IMR-90 (cell line): ENCODE measurements at regions not wholly inside any gene's neighbourhood (a gene's known extent, or its start where the extent isn't known, plus 50 kb on each side); places are given as distances from the start of the nearest gene placed in this dataset.

Experiments used
- ATAC-seq: fragments of 200-7000 bp; cut with Tn5 transposase; 2 replicates; pipeline ENCODE4 v1.9.1; 2020; ENCODE audit warnings: low read depth, mild to moderate bottlenecking, moderate library complexity
- BruUV-seq: library from RNA; stranded (reverse); fragments of 400-500 nt; replicated peaks from 2 replicates; lab custom pipeline; 2021; lab: Mats Ljungman, UMichigan
- CTCF ChIA-PET: fragments of 300-600 bp; formaldehyde crosslinking; extraction: SDS; loops from one replicate; lab custom pipeline; 2021; ENCODE audit warnings: antibody characterized with exemption; lab: Yijun Ruan, JAX
- POLR2A ChIA-PET: fragments of 300-600 bp; sonication (Branson Sonifier 250); formaldehyde crosslinking; loops from one replicate; lab custom pipeline; 2022; ENCODE audit warnings: antibody characterized with exemption; ENCODE audit not compliant: unreplicated experiment; lab: Charles Lee
- DNase-seq: peaks from one replicate; pipeline ENCODE4 v3.0.0; 2013
- H2AFZ ChIP-seq: replicated peaks from 2 replicates; pipeline ENCODE3; 2013; ENCODE audit warnings: low read length, mild to moderate bottlenecking; ENCODE audit not compliant: poor library complexity
- H2AK5ac ChIP-seq: 2 replicates; pipeline ENCODE4 v1.6.1; 2013; ENCODE audit warnings: low read depth, low read length, inconsistent platforms
- H2AK9ac ChIP-seq: replicated peaks from 2 replicates; pipeline ENCODE3; 2013; ENCODE audit warnings: mild to moderate bottlenecking, low read depth, low read length, moderate library complexity; ENCODE audit not compliant: poor library complexity
- H2BK120ac ChIP-seq: 2 replicates; pipeline ENCODE4 v1.6.1; 2013; ENCODE audit warnings: low read depth, low read length, inconsistent platforms
- H2BK15ac ChIP-seq: 3 replicates; pipeline ENCODE4 v1.6.1; 2013; ENCODE audit warnings: low read depth, low read length, inconsistent platforms
- H2BK20ac ChIP-seq: 2 replicates; pipeline ENCODE4 v1.6.1; 2013; ENCODE audit warnings: low read depth, mild to moderate bottlenecking, inconsistent platforms, low read length, moderate library complexity
- H2BK5ac ChIP-seq: 2 replicates; pipeline ENCODE4 v1.6.1; 2013; ENCODE audit warnings: mild to moderate bottlenecking, low read depth, low read length, inconsistent platforms; ENCODE audit not compliant: poor library complexity, severe bottlenecking
- H3K14ac ChIP-seq: replicated peaks from 2 replicates; pipeline ENCODE4 v1.6.1; 2013; ENCODE audit warnings: low read depth, low read length, inconsistent platforms
- H3K18ac ChIP-seq: 2 replicates; pipeline ENCODE4 v1.6.1; 2013; ENCODE audit warnings: low read depth, low read length, control low read depth
- H3K23ac ChIP-seq: 2 replicates; pipeline ENCODE4 v1.6.1; 2013; ENCODE audit warnings: low read depth, low read length, inconsistent platforms
- H3K27ac ChIP-seq: 2 replicates; pipeline ENCODE4 v1.5.1; 2013; ENCODE audit warnings: mild to moderate bottlenecking, control low read depth, low read length; ENCODE audit not compliant: insufficient read depth
- H3K27me3 ChIP-seq: 2 replicates; pipeline ENCODE4 v1.6.1; 2013; ENCODE audit warnings: low read length; ENCODE audit not compliant: control insufficient read depth, insufficient read depth
- H3K36me3 ChIP-seq: 2 replicates; pipeline ENCODE4 v1.6.1; 2013; ENCODE audit warnings: low read length, mixed read lengths; ENCODE audit not compliant: control insufficient read depth, insufficient read depth
- H3K4ac ChIP-seq: 2 replicates; pipeline ENCODE4 v1.6.1; 2013; ENCODE audit warnings: low read depth, low read length, inconsistent platforms
- H3K4me1 ChIP-seq: 2 replicates; pipeline ENCODE4 v1.6.1; 2013; ENCODE audit warnings: low read length, mixed read lengths; ENCODE audit not compliant: control insufficient read depth, insufficient read depth
- H3K4me2 ChIP-seq: 2 replicates; pipeline ENCODE4 v1.6.1; 2013; ENCODE audit warnings: low read depth, mild to moderate bottlenecking, control low read depth, low read length, moderate library complexity
- H3K4me3 ChIP-seq: 2 replicates; pipeline ENCODE4 v1.5.1; 2013; ENCODE audit warnings: low read depth, mild to moderate bottlenecking, control low read depth, low read length, moderate library complexity; ENCODE audit not compliant: insufficient read depth
- H3K56ac ChIP-seq: 2 replicates; pipeline ENCODE4 v1.6.1; 2013; ENCODE audit warnings: low read length, inconsistent platforms; ENCODE audit not compliant: insufficient read depth; ENCODE audit errors: extremely low read depth
- H3K79me1 ChIP-seq, 2 experiments: 2 replicates each; pipeline ENCODE4 v1.6.1; 2013; ENCODE audit warnings: low read length in 2 of 2, inconsistent platforms in 1 of 2, low read depth in 1 of 2
- H3K9ac ChIP-seq: 2 replicates; pipeline ENCODE4 v1.6.1; 2013; ENCODE audit warnings: low read depth, low read length, control low read depth
- H3K9me1 ChIP-seq: 2 replicates; pipeline ENCODE4 v1.6.1; 2013; ENCODE audit warnings: low read length, inconsistent platforms; ENCODE audit not compliant: insufficient read depth
- H3K9me3 ChIP-seq: 2 replicates; pipeline ENCODE4 v1.6.1; 2013; ENCODE audit warnings: low read length; ENCODE audit not compliant: control insufficient read depth, insufficient read depth
- H4K20me1 ChIP-seq: 2 replicates; pipeline ENCODE4 v1.6.1; 2013; ENCODE audit warnings: low read length, inconsistent platforms; ENCODE audit not compliant: insufficient read depth
- H4K5ac ChIP-seq: 2 replicates; pipeline ENCODE4 v1.6.1; 2013; ENCODE audit warnings: mild to moderate bottlenecking, low read depth, low read length, control low read depth
- H4K8ac ChIP-seq, 2 experiments: 2 replicates each; pipeline ENCODE4 v1.6.1; 2013; ENCODE audit warnings: low read depth in 2 of 2, low read length in 2 of 2, control low read depth in 1 of 2, inconsistent platforms in 1 of 2
- H4K91ac ChIP-seq: 2 replicates; pipeline ENCODE4 v1.6.1; 2013; ENCODE audit warnings: low read depth, low read length, inconsistent platforms; ENCODE audit not compliant: insufficient read depth
- BHLHE40 ChIP-seq: fragments of 150-350 bp; IDR thresholded peaks from 2 replicates; pipeline ENCODE4 v1.6.1; 2016; ENCODE audit warnings: mild to moderate bottlenecking, low read depth, low read length
- CEBPB ChIP-seq: IDR thresholded peaks from 2 replicates; pipeline ENCODE4 v1.6.1; 2012; ENCODE audit warnings: low read depth, low read length, improper control_type of control experiment
- ELK1 ChIP-seq: fragments of 150-350 bp; IDR thresholded peaks from 2 replicates; pipeline ENCODE4 v1.6.1; 2016; ENCODE audit warnings: low read depth, mild to moderate bottlenecking, low read length, moderate library complexity, borderline replicate concordance
- FOS ChIP-seq: fragments of 150-350 bp; IDR thresholded peaks from 2 replicates; pipeline ENCODE4 v1.6.1; 2016; ENCODE audit warnings: low read depth, low read length
- MAFK ChIP-seq: IDR thresholded peaks from 2 replicates; pipeline ENCODE4 v1.6.1; 2012; ENCODE audit warnings: low read depth, low read length, improper control_type of control experiment
- MAZ ChIP-seq: IDR thresholded peaks from 2 replicates; pipeline ENCODE4 v1.6.1; 2012; ENCODE audit warnings: low read depth, mild to moderate bottlenecking, low read length, improper control_type of control experiment, moderate library complexity, borderline replicate concordance
- POLR2A ChIP-seq: IDR thresholded peaks from 2 replicates; pipeline ENCODE4 v1.6.1; 2012; ENCODE audit warnings: mild to moderate bottlenecking, low read depth, low read length
- RAD21 ChIP-seq: IDR thresholded peaks from 2 replicates; pipeline ENCODE4 v1.6.1; 2012; ENCODE audit warnings: low read length, improper control_type of control experiment
- RFX5 ChIP-seq: IDR thresholded peaks from 2 replicates; pipeline ENCODE4 v1.8.0; 2012; ENCODE audit warnings: low read depth, mild to moderate bottlenecking, low read length, moderate library complexity
- USF2 ChIP-seq: fragments of 150-350 bp; IDR thresholded peaks from 2 replicates; pipeline ENCODE4 v1.6.1; 2017; ENCODE audit warnings: mild to moderate bottlenecking, antibody characterized with exemption, low read length, low read depth
- WGBS, 2 experiments: methylation state at CpG; one replicate each; pipeline versions ENCODE4 v1.1.5 to v1.1.7; 2013; ENCODE audit warnings: missing lambda C conversion rate in 2 of 2; ENCODE audit not compliant: insufficient read length in 1 of 2; ENCODE audit errors: extremely low coverage in 2 of 2; 5-methylcytosine and 5-hydroxymethylcytosine counted together
- dilution Hi-C: fragments of 300-500 bp; cut with HindIII; formaldehyde crosslinking; loops from one replicate; pipeline ENCODE4 v1.14.3; 2018; ENCODE audit warnings: low sequenced_read_pairs; ENCODE audit not compliant: unreplicated experiment
- in situ Hi-C: fragments of 300-500 bp; cut with MboI; formaldehyde crosslinking; loops from 3 replicates; pipeline ENCODE4 v1.14.3; 2019; ENCODE audit warnings: low sequenced_read_pairs, inconsistent platforms, mixed read lengths
- intact Hi-C: fragments of 100-400 bp; cut with micrococcal nuclease; formaldehyde crosslinking; loops from 2 replicates; pipeline ENCODE4 v1.10.0; 2022

- ChIA-PET CTCF (interaction anchor here (0.6 to 0.9 kb wide), 2 partner anchors 37 to 141 kb away, joined by 3 read pairs; no protein-coding TSS in a partner anchor), POLR2A (no interaction called here)
- Histone ChIP-seq H3K4ac (peak overlapping the region; percentile 52; the same call in 1 of the 2 replicates), H3K4me2 (peak overlapping the region; percentile 97), H3K9me1 (no peaks in the 10 kb centered on the region), H3K18ac (peak overlapping the region; percentile 87), H3K9me3 (no peaks in the 10 kb centered on the region), H3K36me3 (no peaks in the 10 kb centered on the region), H3K27ac (peak overlapping the region; percentile 95), H3K27me3 (no peaks in the 10 kb centered on the region), H4K5ac (peak overlapping the region; percentile 75; the same call in 1 of the 2 replicates), H3K4me3 (peak overlapping the region; percentile 25; the same call in 1 of the 2 replicates), H2AFZ (no peak overlapping the region), H2AK9ac (no peak overlapping the region), H2AK5ac (no peak overlapping the region), H4K91ac (peak overlapping the region; percentile 27; the same call in 1 of the 2 replicates), H3K4me1 (peaks cover 1% of the 10 kb centered on the region; the same call in 1 of the 2 replicates), H4K20me1 (no peaks in the 10 kb centered on the region), H2BK120ac (peak overlapping the region; percentile 87), H3K23ac (no peak overlapping the region; the same call in 1 of the 2 replicates), H2BK20ac (peak overlapping the region; percentile 67), H3K56ac (peak overlapping the region; percentile 29; the same call in 1 of the 2 replicates), H3K14ac (peak overlapping the region; percentile 39; the same call in 1 of the 2 replicates), H3K9ac (peak overlapping the region; percentile 43; the same call in 1 of the 2 replicates), H4K8ac (peak overlapping the region; percentile 53 to 79), H2BK15ac (peak overlapping the region; percentile 61; the same call in 2 of the 3 replicates), H3K79me1 (no peaks in the 10 kb centered on the region), H2BK5ac (peak overlapping the region; percentile 61)
- TF ChIP-seq BHLHE40 = no peak
- peak; percentile 61; the same call in 1 of the 2 replicates for TF ChIP-seq FOS
- no peak for TF ChIP-seq RFX5
- peak; percentile 97 for TF ChIP-seq CEBPB
- TF ChIP-seq RAD21 = no peak; the same call in 1 of the 2 replicates
- no peak for TF ChIP-seq ELK1
- TF ChIP-seq USF2 = no peak
- no peak for TF ChIP-seq MAFK
- TF ChIP-seq POLR2A = no peak
- no peak; the same call in 1 of the 2 replicates for TF ChIP-seq MAZ
- in situ Hi-C loops (no loop called here), dilution Hi-C loops (no loop called here), intact Hi-C loops (loop anchor here (5.0 kb wide), 1 partner anchor 95 kb away; the partner anchor contains the start of gene STXBP5)
- WGBS, 2 experiments = 24% methylated on average over 4 of the region's 7 CpGs; no CpG with 5 or more reads in 1 of the 2 experiments
- DNase-seq (peak; percentile 83), ATAC-seq (peak; percentile 95)
- BruUV-seq = no TSS peak
Measured at GRCh38 chr6:147106759-147107401, 97.3 kb upstream of the STXBP5 start.
